ENCODE measurements at regions not wholly inside any gene's neighbourhood (a gene's known extent, or its start where the extent isn't known, plus 50 kb on each side); places are given as distances from the start of the nearest gene placed in this dataset.

- ATAC-seq (ENCODE audit: low FRiP score in 2 of 2) (no peak), DNase-seq (no peak)
- Histone ChIP-seq H3K36me3 (no peaks in the 10 kb centered on the region), H3K4me1 (no peaks in the 10 kb centered on the region), H3K4me3 (no peak overlapping the region), H3K9me3 (peaks cover 0 to 21% (median 0%) of the 10 kb centered on the region in 4 donors), H3K27me3 (no peaks in the 10 kb centered on the region), H3K27ac (no peak overlapping the region)
- 52 to 80% methylated on average over 1 of the region's 1 CpG for WGBS, 2 donors
- TF ChIP-seq CTCF (IDR thresholded peaks at IDR 0.05), result peak in 1 of 6 experiments; percentile 16
- TF ChIP-seq POLR2AphosphoS5 (IDR thresholded peaks at IDR 0.05), result no peak
- TF ChIP-seq EP300 (IDR thresholded peaks at IDR 0.05), result no peak
- no peak for TF ChIP-seq POLR2A (IDR thresholded peaks at IDR 0.05)
Observed at GRCh38 chrX:43333543-43333942, 322.6 kb upstream of the MAOA start.

GRCh38 chrX:43345166-43345565 is 310.9 kb upstream of the MAOA start:
- TF ChIP-seq POLR2AphosphoS5 (IDR thresholded peaks at IDR 0.05) (no peak), EP300 (IDR thresholded peaks at IDR 0.05) (no peak), POLR2A (IDR thresholded peaks at IDR 0.05) (no peak), CTCF (IDR thresholded peaks at IDR 0.05) (no peak)
- Histone ChIP-seq H3K4me3 (no peak overlapping the region), H3K27me3 (no peaks in the 10 kb centered on the region), H3K36me3 (no peaks in the 10 kb centered on the region), H3K27ac (no peak overlapping the region), H3K4me1 (no peaks in the 10 kb centered on the region), H3K9me3 (no peaks in the 10 kb centered on the region)
- DNase-seq (no peak), ATAC-seq (ENCODE audit: low FRiP score in 2 of 2) (no peak)
- 87 to 100% methylated on average over 2 of the region's 2 CpGs for WGBS, 2 donors

- H3K4me1 ChIP-seq, result no peaks in the 10 kb centered on the region
- peak in 1 of 2 donors; percentile 37 for DNase-seq
- TF ChIP-seq CTCF (IDR thresholded peaks at IDR 0.05) (peak; percentile 44 to 72 (median 56)), POLR2A (IDR thresholded peaks at IDR 0.05) (no peak)
- 6 to 20% methylated on average over 1 of the region's 1 CpG for WGBS, 2 donors
- H3K27ac ChIP-seq, result no peak overlapping the region
- no peak overlapping the region for H3K4me3 ChIP-seq
- no peaks in the 10 kb centered on the region for H3K9me3 ChIP-seq
- H3K36me3 ChIP-seq, result no peaks in the 10 kb centered on the region
- no peaks in the 10 kb centered on the region for H3K27me3 ChIP-seq
- ATAC-seq (ENCODE audit: low FRiP score in 2 of 2), result peak in 1 of 2 donors; percentile 68
Observed at GRCh38 chrX:43349363-43349762, 306.7 kb upstream of the MAOA start.

- no peak overlapping the region for H3K4me3 ChIP-seq
- no peaks in the 10 kb centered on the region for H3K4me1 ChIP-seq
- no peak for ATAC-seq (ENCODE audit: low FRiP score in 2 of 2)
- no peak for TF ChIP-seq POLR2A (IDR thresholded peaks at IDR 0.05)
- no peak for TF ChIP-seq CTCF (IDR thresholded peaks at IDR 0.05)
- no peak for TF ChIP-seq EP300 (IDR thresholded peaks at IDR 0.05)
- TF ChIP-seq POLR2AphosphoS5 (IDR thresholded peaks at IDR 0.05), result no peak
- DNase-seq, result no peak
- no peaks in the 10 kb centered on the region for H3K36me3 ChIP-seq
- no peak overlapping the region for H3K27ac ChIP-seq
- no peaks in the 10 kb centered on the region for H3K9me3 ChIP-seq
- no peaks in the 10 kb centered on the region for H3K27me3 ChIP-seq
- WGBS, 2 donors, result 67% methylated on average over 4 of the region's 4 CpGs; no CpG with 5 or more reads in 1 of the 2 donors
Observed at GRCh38 chrX:43350935-43351334, 305.2 kb upstream of the MAOA start.

GRCh38 chrX:43357741-43358140 is 298.4 kb upstream of the MAOA start:
- TF ChIP-seq EP300 (IDR thresholded peaks at IDR 0.05) (no peak), CTCF (IDR thresholded peaks at IDR 0.05) (no peak), POLR2AphosphoS5 (IDR thresholded peaks at IDR 0.05) (no peak), POLR2A (IDR thresholded peaks at IDR 0.05) (no peak)
- H3K27ac ChIP-seq, result no peak overlapping the region
- ATAC-seq (ENCODE audit: low FRiP score in 2 of 2), result no peak
- no peaks in the 10 kb centered on the region for H3K27me3 ChIP-seq
- no peak for DNase-seq
- no peaks in the 10 kb centered on the region for H3K9me3 ChIP-seq
- H3K4me1 ChIP-seq, result no peaks in the 10 kb centered on the region
- WGBS, 2 donors, result 24 to 55% methylated on average over 1 of the region's 1 CpG
- H3K4me3 ChIP-seq, result no peak overlapping the region
- no peaks in the 10 kb centered on the region for H3K36me3 ChIP-seq
